HG03460 (cell line): ENCODE measurements at regions not wholly inside any gene's neighbourhood (a gene's known extent, or its start where the extent isn't known, plus 50 kb on each side); places are given as distances from the start of the nearest gene placed in this dataset.
"Not testable (repeated sequence)": the region's sequence is repeated elsewhere in the genome, so short reads cannot be mapped to it uniquely, and the experiment has no call there.

Experiments used
- ATAC-seq: cut with Tn5 transposase; IDR thresholded peaks from one replicate; pipeline ENCODE4 v1.9.1; 2021; ENCODE audit not compliant: unreplicated experiment

DNA sequence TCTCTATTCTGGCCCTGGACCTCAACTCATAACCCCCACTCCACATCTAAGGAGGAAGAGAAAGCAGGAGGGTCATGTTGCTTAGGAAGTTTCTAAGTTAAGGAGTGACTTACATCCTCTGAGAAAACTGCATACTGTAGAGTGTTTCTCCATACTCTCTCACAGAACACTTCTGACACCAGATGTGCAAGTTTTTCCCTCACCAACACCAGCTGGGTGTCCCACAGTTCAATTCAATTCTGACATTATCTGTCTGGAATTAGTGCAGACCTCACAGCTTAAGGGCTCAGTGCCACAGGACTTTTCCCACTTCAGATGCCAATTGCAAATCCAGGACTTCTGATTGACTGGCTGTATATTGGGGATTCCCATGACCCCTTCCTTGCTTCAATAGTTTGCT, 89.0 kb upstream of the SFRP2 start:
- no peak for ATAC-seq

- ATAC-seq: no peak
These were observed 84.9 kb upstream of the SFRP2 start for GRCh38 chr4:153873741-153874140.

DNA sequence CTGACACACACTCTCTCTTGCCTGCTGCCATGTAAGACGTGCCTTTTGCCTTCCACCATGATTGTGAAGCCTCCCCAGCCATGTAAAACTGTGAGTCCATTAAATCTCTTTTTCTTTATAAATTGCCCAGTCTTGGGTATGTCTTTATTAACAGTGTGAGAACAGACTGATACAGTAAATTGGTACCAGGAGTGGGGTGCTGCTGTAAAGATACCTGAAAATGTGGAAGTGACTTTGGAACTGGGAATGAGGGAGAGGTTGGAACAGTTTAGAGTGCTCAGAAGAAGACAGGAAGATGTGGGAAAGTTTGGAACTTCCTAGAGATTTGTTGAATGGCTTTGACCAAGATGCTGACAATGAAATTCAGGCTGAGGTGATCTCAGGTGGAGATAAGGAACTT, 77.9 kb upstream of the SFRP2 start:
- not testable (repeated sequence) for ATAC-seq

GRCh38 chr4:153852501-153852900, 63.6 kb upstream of the SFRP2 start:
- no peak for ATAC-seq

DNA sequence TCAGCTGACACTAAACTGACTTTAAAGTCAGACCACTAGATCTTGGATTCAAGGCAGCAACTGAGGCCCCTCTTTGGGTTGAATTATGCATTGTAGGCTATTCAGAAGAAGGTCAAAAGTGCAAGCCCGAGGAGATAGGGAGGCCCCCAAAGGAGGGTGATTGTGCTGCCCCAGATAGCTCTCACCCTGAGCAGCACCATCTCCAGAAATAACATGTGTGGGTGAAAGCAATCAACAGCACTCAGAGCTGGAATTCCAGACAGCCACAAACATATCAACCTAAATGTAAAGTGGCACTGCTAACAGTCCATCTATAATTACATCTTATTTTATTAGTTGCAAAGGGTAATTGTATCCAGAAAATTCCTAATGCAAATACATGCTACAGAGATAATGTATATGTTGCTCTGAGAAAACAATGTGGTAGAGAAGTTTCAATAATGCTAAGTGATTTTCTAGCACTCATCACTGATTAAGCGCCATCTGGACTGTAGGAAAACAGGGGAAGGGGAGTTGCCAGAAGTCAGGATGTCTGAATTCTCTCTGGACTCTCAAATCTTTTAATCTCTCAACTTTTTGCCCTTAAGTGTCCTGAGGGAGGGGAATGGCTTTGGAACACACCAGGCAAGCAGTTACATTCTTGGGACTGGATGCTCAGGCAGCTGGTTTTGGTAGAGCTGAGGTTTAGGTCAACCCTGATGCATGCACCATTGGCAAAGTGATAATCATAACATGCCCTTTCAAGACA, 61.8 kb upstream of the SFRP2 start:
- ATAC-seq: no peak

DNA sequence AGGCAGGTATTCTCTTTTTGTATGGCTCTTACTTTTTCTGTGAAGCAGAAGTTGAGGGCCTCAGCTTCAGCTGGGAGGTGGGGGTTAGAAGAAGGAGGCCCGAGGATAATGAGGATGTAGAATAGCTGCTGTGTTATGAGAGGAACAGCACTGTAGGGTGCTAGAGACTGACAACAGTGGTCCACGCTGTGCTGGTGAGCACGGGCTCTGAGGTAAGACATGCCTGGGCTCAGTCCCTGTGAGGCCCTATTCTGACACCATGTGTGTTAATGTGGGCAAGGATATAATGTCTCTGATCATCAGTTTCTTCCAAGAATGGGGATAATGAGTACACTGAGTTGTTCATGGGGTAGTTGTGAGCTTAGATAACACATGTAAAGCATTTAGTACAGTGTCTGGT, 55.3 kb upstream of the SFRP2 start:
- ATAC-seq: no peak
